Activated naive CD4-positive, alpha-beta T cell treated with anti-CD3 and anti-CD28 coated beads, Interleukin-2, amount 10 ng/mL, durations not matched to agents 7 days and 5 days (primary cell): ENCODE measurements at regions not wholly inside any gene's neighbourhood (a gene's known extent, or its start where the extent isn't known, plus 50 kb on each side); places are given as distances from the start of the nearest gene placed in this dataset.

Experiments
- CTCF ChIA-PET: fragments of 350-600 bp; sonication (Branson Sonifier 250); formaldehyde crosslinking; loops from one replicate; lab custom pipeline; 2021; ENCODE audit warnings: antibody characterized with exemption; lab: Charles Lee
- DNase-seq: peaks from one replicate; pipeline ENCODE4 v3.0.0-alpha.2; 2020
- H3K27ac Mint-ChIP-seq: one replicate; pipeline ENCODE4 v1.8.0; 2021; ENCODE audit warnings: mild to moderate bottlenecking, moderate library complexity, mixed read lengths
- H3K27me3 Mint-ChIP-seq: one replicate; pipeline ENCODE4 v1.8.0; 2021; ENCODE audit warnings: mild to moderate bottlenecking, mixed read lengths
- H3K36me3 Mint-ChIP-seq: one replicate; pipeline ENCODE4 v1.8.0; 2021; ENCODE audit warnings: mixed read lengths
- H3K4me1 Mint-ChIP-seq: one replicate; pipeline ENCODE4 v1.8.0; 2021; ENCODE audit warnings: mixed read lengths
- H3K4me3 Mint-ChIP-seq: one replicate; pipeline ENCODE4 v1.8.0; 2021; ENCODE audit warnings: mild to moderate bottlenecking, moderate library complexity, mixed read lengths
- H3K9me3 Mint-ChIP-seq: one replicate; pipeline ENCODE4 v1.8.0; 2021; ENCODE audit warnings: mixed read lengths

DNA sequence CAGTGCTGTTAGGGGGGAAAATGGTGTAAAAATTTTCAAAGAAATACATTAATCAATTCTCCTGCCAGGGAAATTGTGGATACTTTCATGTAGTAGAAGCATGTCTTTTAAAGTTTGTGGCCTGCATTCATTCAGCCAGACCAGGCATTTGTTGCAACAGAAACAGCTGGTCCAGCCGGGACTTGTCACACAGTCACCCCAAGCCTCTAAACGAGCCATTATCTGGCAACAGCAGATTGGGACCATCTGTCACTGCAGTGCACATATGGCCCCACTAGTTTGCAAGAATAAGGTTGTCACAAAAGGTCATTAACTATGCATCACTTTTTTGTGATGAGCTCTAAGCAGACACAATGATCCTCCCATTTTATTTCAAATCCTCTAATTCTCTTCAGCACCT is 193.9 kb downstream of the PHLDA1 start:
- no peaks in the 10 kb centered on the region for H3K4me1 Mint-ChIP-seq
- H3K4me3 Mint-ChIP-seq = no peak overlapping the region
- no peak for DNase-seq
- no peaks in the 10 kb centered on the region for H3K36me3 Mint-ChIP-seq
- no peaks in the 10 kb centered on the region for H3K9me3 Mint-ChIP-seq
- peaks cover 3% of the 10 kb centered on the region for H3K27me3 Mint-ChIP-seq
- CTCF ChIA-PET = no interaction called here
- H3K27ac Mint-ChIP-seq = no peak overlapping the region

DNA sequence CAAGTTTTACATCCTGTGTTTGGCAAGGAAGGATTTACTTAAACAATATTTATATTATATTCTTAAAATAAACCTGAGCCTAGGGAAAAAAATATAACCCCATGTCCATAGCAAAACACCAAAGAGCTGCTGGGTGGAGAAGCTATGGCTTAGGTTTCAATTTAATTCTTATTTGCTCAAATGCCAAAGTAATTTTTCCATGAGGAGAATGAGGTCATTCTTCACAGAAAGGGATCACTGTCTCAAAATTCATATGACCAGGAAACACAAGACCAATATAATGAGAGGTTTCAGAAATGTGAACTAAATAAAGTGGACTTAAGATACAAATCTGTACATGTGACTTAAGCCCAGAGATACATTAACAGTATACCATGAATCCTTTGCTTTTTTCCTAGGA is 195.0 kb downstream of the PHLDA1 start:
- no peaks in the 10 kb centered on the region for H3K36me3 Mint-ChIP-seq
- no peaks in the 10 kb centered on the region for H3K9me3 Mint-ChIP-seq
- H3K27me3 Mint-ChIP-seq = peaks cover 3% of the 10 kb centered on the region
- no peak overlapping the region for H3K27ac Mint-ChIP-seq
- no peaks in the 10 kb centered on the region for H3K4me1 Mint-ChIP-seq
- no peak overlapping the region for H3K4me3 Mint-ChIP-seq
- DNase-seq = no peak
- CTCF ChIA-PET = no interaction called here

DNA sequence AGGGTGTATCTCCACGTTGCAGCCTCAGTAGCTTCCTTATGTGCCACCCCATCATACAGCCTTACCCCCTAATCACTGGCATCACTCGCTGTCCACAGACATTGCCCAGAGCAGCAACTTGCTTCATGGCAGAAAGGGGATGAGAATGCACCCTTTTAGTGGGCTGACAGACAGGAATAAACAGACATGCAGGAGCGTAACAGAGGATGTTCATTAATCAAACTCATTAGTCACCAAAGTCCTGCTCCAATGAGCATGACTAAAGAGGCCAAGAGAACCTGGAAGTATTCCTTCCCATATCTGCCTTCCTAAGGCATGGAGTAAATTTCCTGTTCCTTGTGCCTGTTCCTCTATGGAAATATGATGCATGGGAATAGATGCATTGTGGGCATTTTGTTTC is 197.0 kb downstream of the PHLDA1 start:
- H3K27ac Mint-ChIP-seq = no peak overlapping the region
- peaks cover 3% of the 10 kb centered on the region for H3K27me3 Mint-ChIP-seq
- no peak overlapping the region for H3K4me3 Mint-ChIP-seq
- no peak for DNase-seq
- no peaks in the 10 kb centered on the region for H3K4me1 Mint-ChIP-seq
- no peaks in the 10 kb centered on the region for H3K9me3 Mint-ChIP-seq
- no peaks in the 10 kb centered on the region for H3K36me3 Mint-ChIP-seq
- CTCF ChIA-PET = no interaction called here

DNA sequence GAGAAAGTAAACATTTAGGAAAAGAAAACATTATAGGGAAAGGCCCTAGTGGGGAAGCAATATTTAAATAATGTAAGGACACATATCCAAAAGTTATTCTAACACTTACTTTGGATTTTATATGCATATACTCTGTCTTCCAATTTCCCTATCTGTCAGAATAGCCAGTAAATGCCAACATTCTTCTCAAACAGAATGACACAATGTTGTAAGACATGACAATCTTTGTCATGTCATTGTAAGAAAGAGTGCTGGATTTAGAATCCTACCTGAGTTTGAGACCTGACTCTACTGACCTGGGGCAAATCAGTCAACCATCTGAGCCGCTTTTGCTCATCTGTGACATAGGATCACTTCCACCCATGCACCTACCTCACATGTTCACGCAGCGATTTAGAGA is 198.3 kb downstream of the PHLDA1 start:
- CTCF ChIA-PET = no interaction called here
- Mint-ChIP-seq H3K4me1 (no peaks in the 10 kb centered on the region), H3K36me3 (no peaks in the 10 kb centered on the region), H3K9me3 (no peaks in the 10 kb centered on the region), H3K4me3 (no peak overlapping the region), H3K27ac (no peak overlapping the region), H3K27me3 (peaks cover 3% of the 10 kb centered on the region)
- no peak for DNase-seq

DNA sequence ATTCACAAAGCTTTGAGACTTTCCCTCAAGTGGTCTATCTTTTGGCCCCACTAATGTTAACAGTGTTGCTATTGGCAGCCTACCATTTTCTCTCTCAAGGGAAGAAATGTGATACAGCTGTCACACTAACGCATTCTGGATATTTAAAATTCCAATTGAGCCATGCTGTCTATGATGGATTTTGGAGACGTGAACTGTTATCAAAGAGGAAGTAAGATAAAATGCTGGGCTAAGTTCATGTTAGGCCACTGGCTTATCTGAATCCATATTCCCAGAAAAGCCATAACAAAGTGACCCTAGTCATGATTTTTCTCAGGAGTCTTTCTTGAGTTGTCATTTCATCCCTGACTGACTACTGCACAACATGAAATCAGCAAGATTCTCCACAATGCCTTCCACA is 200.2 kb downstream of the PHLDA1 start:
- no peak for DNase-seq
- Mint-ChIP-seq H3K27me3 (peaks cover 3% of the 10 kb centered on the region), H3K27ac (no peak overlapping the region), H3K4me3 (no peak overlapping the region), H3K36me3 (no peaks in the 10 kb centered on the region), H3K9me3 (no peaks in the 10 kb centered on the region), H3K4me1 (no peaks in the 10 kb centered on the region)
- CTCF ChIA-PET = interaction anchor here (0.7 kb wide), 1 partner anchor 76 kb away, joined by 3 read pairs; no protein-coding TSS in a partner anchor

DNA sequence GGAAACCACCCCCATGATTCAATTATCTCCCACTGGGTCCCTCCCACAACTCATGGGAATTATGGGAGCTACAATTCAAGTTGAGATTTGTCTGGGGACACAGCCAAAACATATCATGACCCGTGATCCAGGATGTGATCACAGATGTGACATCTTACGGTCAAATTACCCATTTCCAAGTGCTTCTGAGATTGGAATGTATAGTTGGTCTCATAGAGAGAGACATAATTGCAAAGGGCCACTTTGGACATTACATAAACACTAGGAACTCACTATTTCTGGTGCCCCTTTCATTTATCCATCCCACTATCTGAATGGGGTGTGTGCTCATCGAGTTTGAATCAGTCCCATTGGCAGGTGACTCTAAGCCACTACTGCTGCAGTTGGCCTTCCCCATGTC is 204.5 kb downstream of the PHLDA1 start:
- Mint-ChIP-seq H3K27ac (no peak overlapping the region), H3K4me1 (no peaks in the 10 kb centered on the region), H3K27me3 (peaks cover 7% of the 10 kb centered on the region), H3K4me3 (no peak overlapping the region), H3K36me3 (no peaks in the 10 kb centered on the region), H3K9me3 (no peaks in the 10 kb centered on the region)
- CTCF ChIA-PET = no interaction called here
- no peak for DNase-seq

DNA sequence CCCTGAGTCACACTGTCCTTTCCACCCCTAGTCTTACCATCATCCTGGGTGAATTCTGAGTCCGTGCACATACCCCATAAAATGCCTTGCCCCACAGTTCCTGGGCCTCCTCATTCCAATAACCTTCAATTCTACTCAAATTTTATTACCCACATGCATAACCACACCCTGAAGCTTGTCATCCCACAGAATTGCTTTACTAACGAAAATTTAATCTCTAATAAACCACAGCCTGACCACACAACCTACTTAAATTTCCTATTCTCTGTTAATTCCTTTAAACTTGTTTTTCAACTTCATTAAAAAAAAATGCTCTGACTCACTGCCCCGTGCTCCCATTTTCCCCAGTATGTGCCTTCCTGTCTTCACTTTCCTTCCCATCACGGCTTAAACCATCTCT is 205.9 kb downstream of the PHLDA1 start:
- no peak overlapping the region for H3K27ac Mint-ChIP-seq
- H3K36me3 Mint-ChIP-seq = no peaks in the 10 kb centered on the region
- H3K9me3 Mint-ChIP-seq = no peaks in the 10 kb centered on the region
- no peaks in the 10 kb centered on the region for H3K4me1 Mint-ChIP-seq
- peaks cover 8% of the 10 kb centered on the region for H3K27me3 Mint-ChIP-seq
- no peak overlapping the region for H3K4me3 Mint-ChIP-seq
- no peak for DNase-seq
- CTCF ChIA-PET = no interaction called here

DNA sequence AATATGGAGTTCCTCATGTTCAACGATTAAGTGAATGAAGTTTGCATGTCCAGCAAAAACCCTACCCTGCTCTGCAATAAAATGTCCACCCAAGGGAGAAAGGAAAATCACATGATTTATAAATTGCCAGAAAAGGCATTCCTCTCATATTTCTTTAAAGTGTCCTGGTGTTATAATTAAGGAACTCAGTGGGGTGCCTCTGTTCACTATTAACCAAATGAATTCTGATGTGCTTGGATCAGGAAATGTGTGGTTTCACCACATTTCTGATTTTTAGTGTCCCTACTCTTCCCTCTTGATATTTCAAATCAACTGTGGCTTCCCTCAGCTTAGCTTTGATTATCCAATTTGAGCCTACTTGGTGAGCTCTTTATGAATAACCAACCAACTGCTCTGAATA is 208.1 kb downstream of the PHLDA1 start:
- no peak overlapping the region for H3K27ac Mint-ChIP-seq
- H3K27me3 Mint-ChIP-seq = peaks cover 13% of the 10 kb centered on the region

DNA sequence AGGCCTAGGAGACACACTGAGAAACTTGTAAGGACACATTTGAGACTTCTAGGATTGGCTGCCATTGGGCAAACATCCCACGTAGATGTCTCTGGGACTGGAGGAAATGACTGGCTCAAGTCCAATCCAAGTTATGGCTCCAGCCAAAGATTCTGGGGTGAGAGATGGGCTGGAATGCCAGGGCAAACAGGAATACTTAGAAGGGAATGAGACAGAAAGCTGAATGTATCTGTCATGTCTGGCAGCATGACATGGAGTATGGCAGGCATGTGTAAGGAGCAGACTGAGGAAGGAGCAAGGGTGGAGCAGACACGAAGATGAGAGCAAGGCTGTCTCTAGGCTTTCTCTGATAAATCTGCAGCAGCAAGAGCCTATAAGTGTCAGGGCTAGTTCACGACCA is 209.2 kb downstream of the PHLDA1 start:
- Mint-ChIP-seq H3K36me3 (no peaks in the 10 kb centered on the region), H3K9me3 (no peaks in the 10 kb centered on the region), H3K4me1 (no peaks in the 10 kb centered on the region), H3K4me3 (no peak overlapping the region), H3K27ac (no peak overlapping the region), H3K27me3 (peaks cover 13% of the 10 kb centered on the region)
- CTCF ChIA-PET = interaction anchor here (0.6 kb wide), 1 partner anchor 224 kb away, joined by 3 read pairs; no protein-coding TSS in a partner anchor
- no peak for DNase-seq

More for the DNA sequence above, 208.1 kb downstream of the PHLDA1 start:
- Mint-ChIP-seq H3K9me3 (no peaks in the 10 kb centered on the region), H3K4me3 (no peak overlapping the region), H3K36me3 (no peaks in the 10 kb centered on the region), H3K4me1 (no peaks in the 10 kb centered on the region)
- CTCF ChIA-PET = no interaction called here
- DNase-seq = no peak

DNA sequence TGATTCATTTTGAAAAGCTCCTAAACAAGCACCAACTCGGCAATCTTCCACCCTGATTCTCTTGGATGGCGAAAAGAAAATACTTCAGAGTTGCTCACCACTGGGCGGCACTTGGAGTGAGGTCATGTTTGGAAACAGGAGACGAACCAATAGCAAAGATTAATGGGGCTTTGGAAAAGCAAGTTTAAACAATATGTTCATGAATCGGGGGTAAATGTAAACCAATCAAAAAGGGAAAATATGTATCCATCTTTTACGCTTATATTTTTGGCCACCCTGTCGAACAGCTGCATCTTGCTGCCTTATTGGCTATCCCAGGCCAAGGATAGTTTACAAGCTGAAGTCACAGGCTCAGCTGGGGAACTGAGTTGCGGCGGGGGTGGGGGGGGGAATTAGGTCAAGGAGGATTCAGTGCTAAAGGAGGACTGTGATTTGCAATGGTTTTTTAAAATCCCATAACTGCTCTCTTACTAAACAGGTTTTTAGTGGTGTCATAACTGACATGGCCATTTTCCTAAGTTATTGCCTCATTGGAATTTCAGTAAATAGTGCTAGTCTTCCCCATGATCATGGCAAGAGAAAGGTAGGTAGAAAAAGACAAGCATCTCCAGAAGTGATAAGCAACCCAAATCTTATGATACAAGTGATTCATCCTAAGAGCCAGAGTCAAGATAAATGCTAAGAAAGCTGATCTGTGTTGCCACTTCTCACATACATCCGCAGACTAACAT is 210.6 kb downstream of the PHLDA1 start:
- CTCF ChIA-PET = interaction anchor here (0.6 to 1.1 kb wide), 4 partner anchors 128 to 223 kb away, joined by 3 to 4 read pairs (median 3); no protein-coding TSS in a partner anchor
- H3K4me1 Mint-ChIP-seq = no peaks in the 10 kb centered on the region
- peaks cover 13% of the 10 kb centered on the region for H3K27me3 Mint-ChIP-seq
- H3K4me3 Mint-ChIP-seq = no peak overlapping the region
- no peak for DNase-seq
- no peaks in the 10 kb centered on the region for H3K9me3 Mint-ChIP-seq
- H3K27ac Mint-ChIP-seq = peak overlapping the region; percentile 2
- no peaks in the 10 kb centered on the region for H3K36me3 Mint-ChIP-seq

DNA sequence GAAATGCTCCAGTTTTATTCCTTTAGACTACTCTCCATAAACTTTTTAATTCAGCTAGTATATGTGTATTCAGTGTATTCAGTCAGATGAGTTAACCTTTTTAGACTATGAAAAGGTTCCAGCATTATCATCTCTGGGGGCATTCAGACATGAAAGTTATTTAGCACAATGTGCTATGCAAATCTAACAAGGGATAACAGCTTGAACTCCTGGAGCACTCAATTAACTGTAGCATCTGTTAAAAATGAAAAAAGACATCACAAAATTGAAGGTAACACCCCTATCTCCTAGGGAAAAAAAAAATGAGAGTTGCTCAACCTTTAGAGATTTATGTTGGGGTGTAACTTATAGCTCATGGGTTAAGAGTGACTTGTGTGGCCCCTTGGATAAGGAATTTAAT is 211.5 kb downstream of the PHLDA1 start:
- no peak for DNase-seq
- no peak overlapping the region for H3K4me3 Mint-ChIP-seq
- peaks cover 13% of the 10 kb centered on the region for H3K27me3 Mint-ChIP-seq
- CTCF ChIA-PET = interaction anchor here (0.6 to 5.6 kb wide), 5 partner anchors 129 to 222 kb away, joined by 3 to 32 read pairs (median 4); partner anchors contain the start of gene PHLDA1
- H3K27ac Mint-ChIP-seq = no peak overlapping the region
- H3K4me1 Mint-ChIP-seq = no peaks in the 10 kb centered on the region
- H3K9me3 Mint-ChIP-seq = no peaks in the 10 kb centered on the region
- no peaks in the 10 kb centered on the region for H3K36me3 Mint-ChIP-seq

DNA sequence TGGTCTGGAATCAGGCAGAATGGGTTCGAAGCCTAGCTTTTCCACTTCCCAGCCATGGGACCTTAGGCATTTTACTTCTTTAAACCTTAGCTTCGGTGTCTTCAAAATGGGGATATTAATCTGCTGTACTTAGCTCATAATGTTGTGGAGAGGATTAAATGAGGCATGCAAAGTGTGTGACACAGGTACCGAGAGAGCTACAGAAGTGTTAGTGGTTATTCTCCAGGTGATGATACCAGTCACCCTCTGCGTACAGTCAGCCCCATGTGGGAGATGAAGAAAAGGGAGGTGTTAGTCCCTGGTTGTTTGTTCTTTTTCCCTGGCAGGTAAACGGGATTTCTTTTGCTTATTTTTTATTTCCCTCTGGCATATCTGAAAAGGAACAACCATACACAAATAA is 212.1 kb downstream of the PHLDA1 start:
- CTCF ChIA-PET = interaction anchor here (2.2 to 5.6 kb wide), 2 partner anchors 212 to 218 kb away, joined by 7 to 32 read pairs; partner anchors contain the start of gene PHLDA1
- no peaks in the 10 kb centered on the region for H3K4me1 Mint-ChIP-seq
- H3K27me3 Mint-ChIP-seq = peaks cover 13% of the 10 kb centered on the region
- no peak overlapping the region for H3K4me3 Mint-ChIP-seq
- no peak overlapping the region for H3K27ac Mint-ChIP-seq
- H3K9me3 Mint-ChIP-seq = no peaks in the 10 kb centered on the region
- no peaks in the 10 kb centered on the region for H3K36me3 Mint-ChIP-seq
- no peak for DNase-seq

DNA sequence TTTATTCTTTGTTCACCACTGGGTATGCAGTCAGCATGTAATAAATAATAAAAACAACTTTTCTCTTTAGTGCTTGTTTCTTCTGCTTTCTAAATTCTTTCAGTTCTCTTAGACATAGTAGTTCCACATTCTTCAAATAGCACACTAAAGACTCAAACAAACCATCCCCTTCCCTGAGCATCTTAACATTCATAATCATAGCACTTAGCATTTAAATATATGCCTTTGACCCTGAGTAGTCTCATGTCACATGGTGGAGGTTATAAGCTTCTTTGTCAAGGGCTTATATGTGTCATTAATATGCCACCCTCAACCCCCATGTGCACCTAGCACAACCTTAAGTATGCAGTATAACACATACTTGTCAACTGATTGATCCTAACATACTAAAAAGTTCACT is 212.7 kb downstream of the PHLDA1 start:
- Mint-ChIP-seq H3K4me3 (no peak overlapping the region), H3K9me3 (no peaks in the 10 kb centered on the region), H3K27ac (no peak overlapping the region), H3K4me1 (no peaks in the 10 kb centered on the region), H3K27me3 (peaks cover 13% of the 10 kb centered on the region), H3K36me3 (no peaks in the 10 kb centered on the region)
- CTCF ChIA-PET = interaction anchor here (2.2 to 5.6 kb wide), 2 partner anchors 212 to 218 kb away, joined by 7 to 32 read pairs; partner anchors contain the start of gene PHLDA1
- no peak for DNase-seq

DNA sequence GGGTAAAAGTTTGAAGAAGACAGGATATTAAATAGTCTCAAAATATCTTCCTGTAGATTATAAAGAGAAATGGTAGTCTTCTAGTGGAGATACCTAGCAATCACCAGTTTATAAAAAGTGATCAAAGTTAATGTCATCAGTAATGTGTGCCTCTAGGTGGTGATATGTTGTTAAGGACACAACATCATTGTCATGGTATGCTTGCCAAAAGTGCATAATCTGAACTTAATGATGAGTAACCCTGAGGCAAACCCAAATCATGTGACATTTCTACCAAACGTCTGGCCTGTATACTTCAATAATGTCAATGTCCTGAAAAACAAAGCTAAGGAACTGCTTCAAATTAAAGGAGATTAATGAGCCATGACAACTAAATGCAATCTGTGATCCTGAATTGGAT is 214.7 kb downstream of the PHLDA1 start:
- no peak for DNase-seq

DNA sequence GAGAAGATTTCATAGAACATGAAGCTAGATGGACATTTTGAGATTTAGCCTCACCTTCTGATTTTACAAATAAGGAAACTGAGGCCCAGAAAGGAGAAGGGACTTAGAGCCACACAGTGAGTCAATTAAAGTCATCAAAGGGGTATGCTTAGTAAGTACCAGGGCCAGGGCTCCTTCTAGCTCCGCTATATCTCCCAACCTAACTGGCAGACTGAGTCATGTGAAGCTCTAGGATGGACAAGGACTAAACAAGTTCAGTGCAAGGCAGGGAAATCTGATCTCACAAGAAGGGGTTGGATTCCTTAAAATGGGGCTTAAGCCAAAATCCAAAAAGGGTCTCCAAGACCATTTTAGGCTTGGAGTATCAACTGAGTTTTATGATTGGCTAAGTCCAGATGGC is 215.8 kb downstream of the PHLDA1 start:
- no peaks in the 10 kb centered on the region for H3K4me1 Mint-ChIP-seq
- no peak overlapping the region for H3K27ac Mint-ChIP-seq
- peaks cover 5% of the 10 kb centered on the region for H3K27me3 Mint-ChIP-seq
- no peaks in the 10 kb centered on the region for H3K9me3 Mint-ChIP-seq
- CTCF ChIA-PET = interaction anchor here (0.6 to 5.6 kb wide), 8 partner anchors 17 to 289 kb away, joined by 3 to 32 read pairs (median 4); partner anchors contain the start of gene PHLDA1
- no peak for DNase-seq
- no peak overlapping the region for H3K4me3 Mint-ChIP-seq
- H3K36me3 Mint-ChIP-seq = no peaks in the 10 kb centered on the region

More for the DNA sequence above, 214.7 kb downstream of the PHLDA1 start:
- H3K9me3 Mint-ChIP-seq = no peaks in the 10 kb centered on the region
- H3K4me3 Mint-ChIP-seq = no peak overlapping the region
- H3K27ac Mint-ChIP-seq = no peak overlapping the region
- H3K4me1 Mint-ChIP-seq = no peaks in the 10 kb centered on the region
- no peaks in the 10 kb centered on the region for H3K36me3 Mint-ChIP-seq
- CTCF ChIA-PET = interaction anchor here (0.6 to 5.6 kb wide), 9 partner anchors 13 to 291 kb away, joined by 3 to 32 read pairs (median 4); partner anchors contain the start of gene PHLDA1
- peaks cover 5% of the 10 kb centered on the region for H3K27me3 Mint-ChIP-seq
